Mucosa of stomach (tissue), 1 donor: ENCODE measurements at regions not wholly inside any gene's neighbourhood (a gene's known extent, or its start where the extent isn't known, plus 50 kb on each side); places are given as distances from the start of the nearest gene placed in this dataset.

Experiments used
- H3K27me3 ChIP-seq: one replicate; pipeline ENCODE4 v1.7.0; 2013; ENCODE audit warnings: mild to moderate bottlenecking, low read length; ENCODE audit not compliant: control insufficient read depth, insufficient read depth
- H3K36me3 ChIP-seq: one replicate; pipeline ENCODE4 v1.7.0; 2013; ENCODE audit warnings: low read length; ENCODE audit not compliant: control insufficient read depth, insufficient read depth
- H3K4me1 ChIP-seq: one replicate; pipeline ENCODE4 v1.7.0; 2013; ENCODE audit warnings: mild to moderate bottlenecking, low read length; ENCODE audit not compliant: control insufficient read depth, insufficient read depth
- H3K4me3 ChIP-seq: one replicate; pipeline ENCODE4 v1.7.0; 2013; ENCODE audit warnings: low read length
- H3K9ac ChIP-seq: one replicate; pipeline ENCODE4 v1.7.0; 2013; ENCODE audit warnings: mild to moderate bottlenecking, low read length, moderate library complexity
- H3K9me3 ChIP-seq: one replicate; pipeline ENCODE4 v1.7.0; 2013; ENCODE audit warnings: mild to moderate bottlenecking, low read length, moderate library complexity; ENCODE audit not compliant: control insufficient read depth
- donor health status: Pancreatic carcinoma.

- H3K9me3 ChIP-seq = no peaks in the 10 kb centered on the region
- H3K27me3 ChIP-seq = no peaks in the 10 kb centered on the region
- H3K4me1 ChIP-seq = no peaks in the 10 kb centered on the region
- no peak overlapping the region for H3K4me3 ChIP-seq
- H3K36me3 ChIP-seq = no peaks in the 10 kb centered on the region
- H3K9ac ChIP-seq = no peak overlapping the region
Measured at GRCh38 chr7:18305866-18306265, 189.7 kb upstream of the HDAC9 start.

- Histone ChIP-seq H3K4me3 (no peak overlapping the region), H3K9ac (no peak overlapping the region), H3K27me3 (no peaks in the 10 kb centered on the region), H3K9me3 (no peaks in the 10 kb centered on the region), H3K36me3 (no peaks in the 10 kb centered on the region), H3K4me1 (no peaks in the 10 kb centered on the region)
Measured at GRCh38 chr7:18306696-18307095, 188.9 kb upstream of the HDAC9 start.

- Histone ChIP-seq H3K4me1 (no peaks in the 10 kb centered on the region), H3K36me3 (no peaks in the 10 kb centered on the region), H3K9me3 (no peaks in the 10 kb centered on the region), H3K27me3 (no peaks in the 10 kb centered on the region), H3K4me3 (no peak overlapping the region), H3K9ac (no peak overlapping the region)
Measured at GRCh38 chr7:18308938-18309337, 186.6 kb upstream of the HDAC9 start.

- H3K9ac ChIP-seq = no peak overlapping the region
- no peaks in the 10 kb centered on the region for H3K4me1 ChIP-seq
- H3K36me3 ChIP-seq = no peaks in the 10 kb centered on the region
- H3K27me3 ChIP-seq = no peaks in the 10 kb centered on the region
- H3K9me3 ChIP-seq = no peaks in the 10 kb centered on the region
- H3K4me3 ChIP-seq = no peak overlapping the region
Measured at GRCh38 chr7:18312482-18312881, 183.1 kb upstream of the HDAC9 start.

GRCh38 chr7:18313965-18314364 lies 181.6 kb upstream of the HDAC9 start:
- Histone ChIP-seq H3K36me3 (no peaks in the 10 kb centered on the region), H3K9ac (no peak overlapping the region), H3K4me1 (no peaks in the 10 kb centered on the region), H3K27me3 (no peaks in the 10 kb centered on the region), H3K4me3 (no peak overlapping the region), H3K9me3 (no peaks in the 10 kb centered on the region)

- Histone ChIP-seq H3K9ac (no peak overlapping the region), H3K36me3 (no peaks in the 10 kb centered on the region), H3K9me3 (no peaks in the 10 kb centered on the region), H3K4me1 (no peaks in the 10 kb centered on the region), H3K4me3 (no peak overlapping the region), H3K27me3 (no peaks in the 10 kb centered on the region)
Measured at GRCh38 chr7:18315241-18315640, 180.3 kb upstream of the HDAC9 start.

- H3K36me3 ChIP-seq = no peaks in the 10 kb centered on the region
- H3K4me1 ChIP-seq = no peaks in the 10 kb centered on the region
- H3K9ac ChIP-seq = no peak overlapping the region
- H3K4me3 ChIP-seq = no peak overlapping the region
- H3K27me3 ChIP-seq = no peaks in the 10 kb centered on the region
- H3K9me3 ChIP-seq = no peaks in the 10 kb centered on the region
Measured at GRCh38 chr7:18317941-18318340, 177.6 kb upstream of the HDAC9 start.

GRCh38 chr7:18320422-18320821 lies 175.1 kb upstream of the HDAC9 start:
- H3K9me3 ChIP-seq = no peaks in the 10 kb centered on the region
- H3K4me1 ChIP-seq = no peaks in the 10 kb centered on the region
- no peak overlapping the region for H3K4me3 ChIP-seq
- no peaks in the 10 kb centered on the region for H3K36me3 ChIP-seq
- no peak overlapping the region for H3K9ac ChIP-seq
- no peaks in the 10 kb centered on the region for H3K27me3 ChIP-seq

GRCh38 chr7:18320971-18321567 lies 174.5 kb upstream of the HDAC9 start:
- Histone ChIP-seq H3K4me3 (no peak overlapping the region), H3K4me1 (no peaks in the 10 kb centered on the region), H3K9me3 (no peaks in the 10 kb centered on the region), H3K9ac (no peak overlapping the region), H3K27me3 (no peaks in the 10 kb centered on the region), H3K36me3 (no peaks in the 10 kb centered on the region)

- H3K9ac ChIP-seq = no peak overlapping the region
- no peaks in the 10 kb centered on the region for H3K36me3 ChIP-seq
- no peaks in the 10 kb centered on the region for H3K9me3 ChIP-seq
- no peak overlapping the region for H3K4me3 ChIP-seq
- H3K4me1 ChIP-seq = no peaks in the 10 kb centered on the region
- no peaks in the 10 kb centered on the region for H3K27me3 ChIP-seq
Measured at GRCh38 chr7:18330548-18330947, 165.0 kb upstream of the HDAC9 start.

- H3K4me3 ChIP-seq = no peak overlapping the region
- no peaks in the 10 kb centered on the region for H3K27me3 ChIP-seq
- no peaks in the 10 kb centered on the region for H3K4me1 ChIP-seq
- no peaks in the 10 kb centered on the region for H3K9me3 ChIP-seq
- H3K9ac ChIP-seq = no peak overlapping the region
- H3K36me3 ChIP-seq = no peaks in the 10 kb centered on the region
Measured at GRCh38 chr7:18336626-18337025, 158.9 kb upstream of the HDAC9 start.

- no peak overlapping the region for H3K4me3 ChIP-seq
- H3K4me1 ChIP-seq = no peaks in the 10 kb centered on the region
- H3K36me3 ChIP-seq = no peaks in the 10 kb centered on the region
- no peak overlapping the region for H3K9ac ChIP-seq
- H3K27me3 ChIP-seq = no peaks in the 10 kb centered on the region
- H3K9me3 ChIP-seq = no peaks in the 10 kb centered on the region
Measured at GRCh38 chr7:18337048-18337809, 158.3 kb upstream of the HDAC9 start.
